Suprapubic skin (tissue), 4 donors: ENCODE measurements at regions not wholly inside any gene's neighbourhood (a gene's known extent, or its start where the extent isn't known, plus 50 kb on each side); places are given as distances from the start of the nearest gene placed in this dataset.

ENCODE experiments used
- DNase-seq, 2 donors: peaks; one replicate each; pipeline ENCODE4 v3.0.0-alpha.2; 2019; ENCODE audit warnings: low spot score in 2 of 2
- H3K27ac ChIP-seq: fragments of 200-600 bp; sonication (generic); one replicate; pipeline ENCODE4 v1.5.1; 2019
- H3K27me3 ChIP-seq: fragments of 200-600 bp; sonication (generic); one replicate; pipeline ENCODE4 v1.5.1; 2019
- H3K36me3 ChIP-seq: fragments of 200-600 bp; sonication (generic); one replicate; pipeline ENCODE4 v1.5.1; 2019
- H3K4me1 ChIP-seq: fragments of 200-600 bp; sonication (generic); one replicate; pipeline ENCODE4 v1.5.1; 2019
- H3K4me3 ChIP-seq: fragments of 200-600 bp; sonication (generic); one replicate; pipeline ENCODE4 v1.5.1; 2019; ENCODE audit warnings: mild to moderate bottlenecking
- H3K9me3 ChIP-seq: fragments of 200-600 bp; sonication (generic); one replicate; pipeline ENCODE4 v1.5.1; 2019
- CTCF ChIP-seq, 2 donors: fragments of 200-600 bp in 1 of 2; fragments of 450-650 bp in 1 of 2; sonication (generic) in 1 of 2; IDR thresholded peaks; one replicate each; pipeline ENCODE4 v1.5.1; 2016 to 2019; ENCODE audit warnings: antibody characterized with exemption in 2 of 2, mild to moderate bottlenecking in 1 of 2, moderate library complexity in 1 of 2
- EP300 ChIP-seq: sonication (generic); formaldehyde crosslinking; IDR thresholded peaks from one replicate; pipeline ENCODE4 v1.6.1; 2017; ENCODE audit warnings: antibody characterized with exemption
- POLR2A ChIP-seq, 2 donors: fragments of 450-650 bp; IDR thresholded peaks; one replicate each; pipeline ENCODE4 v1.6.1; 2017; ENCODE audit warnings: antibody characterized with exemption in 2 of 2, mild to moderate bottlenecking in 2 of 2, moderate library complexity in 2 of 2
- POLR2AphosphoS5 ChIP-seq, 3 donors: sonication (generic); formaldehyde crosslinking; IDR thresholded peaks; one replicate each; pipeline ENCODE4 v1.6.1; 2017; ENCODE audit warnings: antibody characterized with exemption in 3 of 3
- WGBS: methylation state at CpG from one replicate; pipeline ENCODE4 v1.1.5; 2018; 5-methylcytosine and 5-hydroxymethylcytosine counted together

- Histone ChIP-seq H3K27me3 (no peaks in the 10 kb centered on the region), H3K4me1 (no peaks in the 10 kb centered on the region), H3K9me3 (no peaks in the 10 kb centered on the region), H3K36me3 (no peaks in the 10 kb centered on the region), H3K27ac (no peak overlapping the region), H3K4me3 (no peak overlapping the region)
- WGBS: 50% methylated on average over 3 of the region's 10 CpGs
- DNase-seq: no peak
- TF ChIP-seq POLR2A (IDR thresholded peaks at IDR 0.05) (no peak), CTCF (IDR thresholded peaks at IDR 0.05) (no peak), POLR2AphosphoS5 (IDR thresholded peaks at IDR 0.05) (no peak), EP300 (no peak)
Observed at GRCh38 chr6:40855168-40855880, 183.7 kb downstream of the UNC5CL start.

- H3K4me3 ChIP-seq: no peak overlapping the region
- no peaks in the 10 kb centered on the region for H3K36me3 ChIP-seq
- TF ChIP-seq POLR2AphosphoS5 (IDR thresholded peaks at IDR 0.05) (no peak), CTCF (IDR thresholded peaks at IDR 0.05) (no peak), EP300 (no peak), POLR2A (IDR thresholded peaks at IDR 0.05) (no peak)
- H3K27me3 ChIP-seq: no peaks in the 10 kb centered on the region
- no peak overlapping the region for H3K27ac ChIP-seq
- H3K4me1 ChIP-seq: no peaks in the 10 kb centered on the region
- no peak for DNase-seq
- no peaks in the 10 kb centered on the region for H3K9me3 ChIP-seq
Observed at GRCh38 chr6:40854592-40854991, 184.4 kb downstream of the UNC5CL start.

- WGBS: 58% methylated on average over 6 of the region's 6 CpGs
- Histone ChIP-seq H3K4me3 (no peak overlapping the region), H3K27me3 (no peaks in the 10 kb centered on the region), H3K27ac (no peak overlapping the region), H3K36me3 (no peaks in the 10 kb centered on the region), H3K9me3 (no peaks in the 10 kb centered on the region), H3K4me1 (no peaks in the 10 kb centered on the region)
- no peak for TF ChIP-seq EP300
- no peak for TF ChIP-seq POLR2A (IDR thresholded peaks at IDR 0.05)
- TF ChIP-seq CTCF (IDR thresholded peaks at IDR 0.05): no peak
- TF ChIP-seq POLR2AphosphoS5 (IDR thresholded peaks at IDR 0.05): no peak
- no peak for DNase-seq
Observed at GRCh38 chr6:40852779-40853373, 186.1 kb downstream of the UNC5CL start.

- TF ChIP-seq POLR2AphosphoS5 (IDR thresholded peaks at IDR 0.05) (no peak), EP300 (no peak), POLR2A (IDR thresholded peaks at IDR 0.05) (no peak), CTCF (IDR thresholded peaks at IDR 0.05) (no peak)
- H3K4me1 ChIP-seq: no peaks in the 10 kb centered on the region
- H3K4me3 ChIP-seq: no peak overlapping the region
- H3K9me3 ChIP-seq: no peaks in the 10 kb centered on the region
- WGBS: 53% methylated on average over 3 of the region's 3 CpGs
- H3K36me3 ChIP-seq: no peaks in the 10 kb centered on the region
- DNase-seq: no peak
- H3K27me3 ChIP-seq: peaks cover 3% of the 10 kb centered on the region
- H3K27ac ChIP-seq: no peak overlapping the region
Observed at GRCh38 chr6:40849546-40849945, 189.5 kb downstream of the UNC5CL start.

GRCh38 chr6:40848868-40849514 is 190.0 kb downstream of the UNC5CL start:
- Histone ChIP-seq H3K27me3 (peaks cover 3% of the 10 kb centered on the region), H3K4me3 (no peak overlapping the region), H3K36me3 (no peaks in the 10 kb centered on the region), H3K4me1 (no peaks in the 10 kb centered on the region), H3K27ac (no peak overlapping the region), H3K9me3 (no peaks in the 10 kb centered on the region)
- TF ChIP-seq CTCF (IDR thresholded peaks at IDR 0.05) (no peak), POLR2A (IDR thresholded peaks at IDR 0.05) (no peak), POLR2AphosphoS5 (IDR thresholded peaks at IDR 0.05) (no peak), EP300 (no peak)
- WGBS: 76% methylated on average over 4 of the region's 4 CpGs
- DNase-seq: no peak
